MCF 10A (cell line): ENCODE measurements at regions not wholly inside any gene's neighbourhood (a gene's known extent, or its start where the extent isn't known, plus 50 kb on each side); places are given as distances from the start of the nearest gene placed in this dataset.
"Not testable (repeated sequence)": the region's sequence is repeated elsewhere in the genome, so short reads cannot be mapped to it uniquely, and the experiment has no call there.

Source experiments
- BruUV-seq: library from RNA; stranded (reverse); fragments of 400-500 nt; replicated peaks from 2 replicates; lab custom pipeline; 2021; lab: Mats Ljungman, UMichigan
- CTCF ChIA-PET: fragments of 300-600 bp; sonication (Branson Sonifier 250); formaldehyde crosslinking; extraction: SDS; loops from one replicate; lab custom pipeline; 2021; ENCODE audit warnings: antibody characterized with exemption, inconsistent platforms; lab: Yijun Ruan, JAX
- POLR2A ChIA-PET: fragments of 300-600, 350-650 bp; sonication (Branson Sonifier 250); formaldehyde crosslinking; extraction: SDS; loops from one replicate; lab custom pipeline; 2020; ENCODE audit warnings: antibody characterized with exemption, inconsistent platforms; lab: Yijun Ruan, JAX
- DNase-seq: peaks from one replicate; pipeline ENCODE4 v3.0.0-alpha.2; 2018; ENCODE audit not compliant: unreplicated experiment
- H3K27ac Mint-ChIP-seq: one replicate; pipeline ENCODE4 v1.8.0; 2022; ENCODE audit warnings: mild to moderate bottlenecking, low read depth, mixed read lengths; ENCODE audit not compliant: unreplicated experiment
- H3K27me3 Mint-ChIP-seq: one replicate; pipeline ENCODE4 v1.8.0; 2022; ENCODE audit warnings: mixed read lengths; ENCODE audit not compliant: insufficient read depth, unreplicated experiment
- H3K36me3 Mint-ChIP-seq: one replicate; pipeline ENCODE4 v1.8.0; 2022; ENCODE audit warnings: mild to moderate bottlenecking, moderate library complexity, mixed read lengths; ENCODE audit not compliant: insufficient read depth, unreplicated experiment
- H3K4me1 Mint-ChIP-seq: one replicate; pipeline ENCODE4 v1.8.0; 2022; ENCODE audit warnings: mixed read lengths; ENCODE audit not compliant: insufficient read depth, unreplicated experiment
- H3K4me3 Mint-ChIP-seq: one replicate; pipeline ENCODE4 v1.8.0; 2022; ENCODE audit warnings: mild to moderate bottlenecking, moderate library complexity, mixed read lengths; ENCODE audit not compliant: unreplicated experiment
- H3K9me3 Mint-ChIP-seq: one replicate; pipeline ENCODE4 v1.8.0; 2022; ENCODE audit warnings: mixed read lengths; ENCODE audit not compliant: unreplicated experiment
- CTCF ChIP-seq: fragments of 200-600 bp; IDR thresholded peaks from one replicate; pipeline ENCODE4 v1.8.0; 2022; ENCODE audit warnings: antibody characterized with exemption, mild to moderate bottlenecking; ENCODE audit not compliant: unreplicated experiment
- intact Hi-C: fragments of 100-400 bp; cut with micrococcal nuclease; formaldehyde crosslinking; loops from 2 replicates; pipeline ENCODE4 v1.14.1; 2022

GRCh38 chr3:147244397-147244796, 161.9 kb downstream of the ZIC4 start:
- intact Hi-C loops, result no loop called here
- DNase-seq, result no peak
- TF ChIP-seq CTCF, result no peak
- Mint-ChIP-seq H3K9me3 (no peaks in the 10 kb centered on the region), H3K4me3 (no peak overlapping the region), H3K4me1 (no peaks in the 10 kb centered on the region), H3K36me3 (no peaks in the 10 kb centered on the region), H3K27me3 (peaks cover 10% of the 10 kb centered on the region), H3K27ac (no peak overlapping the region)
- BruUV-seq, result no TSS peak
- ChIA-PET POLR2A (no interaction called here), CTCF (no interaction called here)

DNA sequence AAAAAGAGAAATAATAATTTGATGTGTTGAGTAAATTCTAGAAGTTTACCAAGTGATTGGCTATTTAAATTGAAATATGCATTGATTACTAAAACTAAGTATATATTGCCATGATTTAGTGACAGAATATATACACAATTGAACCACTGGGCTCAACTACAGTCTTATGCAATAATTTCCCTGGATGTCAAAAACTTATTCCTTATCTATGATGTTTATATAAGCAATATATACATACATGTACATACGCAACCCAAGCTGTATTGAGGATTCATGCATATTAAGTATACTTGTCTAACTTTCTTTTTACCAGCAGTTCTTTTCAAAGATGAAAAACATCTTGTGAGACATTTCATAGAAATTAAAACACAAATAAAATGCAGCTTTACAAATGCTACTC, 165.8 kb downstream of the ZIC4 start:
- BruUV-seq, result no TSS peak
- POLR2A ChIA-PET, result no interaction called here
- intact Hi-C loops, result no loop called here
- CTCF ChIA-PET, result no interaction called here
- Mint-ChIP-seq H3K4me1 (no peaks in the 10 kb centered on the region), H3K4me3 (no peak overlapping the region), H3K27me3 (peaks cover 48% of the 10 kb centered on the region), H3K9me3 (no peaks in the 10 kb centered on the region), H3K36me3 (no peaks in the 10 kb centered on the region), H3K27ac (no peak overlapping the region)
- DNase-seq, result no peak
- TF ChIP-seq CTCF, result no peak

DNA sequence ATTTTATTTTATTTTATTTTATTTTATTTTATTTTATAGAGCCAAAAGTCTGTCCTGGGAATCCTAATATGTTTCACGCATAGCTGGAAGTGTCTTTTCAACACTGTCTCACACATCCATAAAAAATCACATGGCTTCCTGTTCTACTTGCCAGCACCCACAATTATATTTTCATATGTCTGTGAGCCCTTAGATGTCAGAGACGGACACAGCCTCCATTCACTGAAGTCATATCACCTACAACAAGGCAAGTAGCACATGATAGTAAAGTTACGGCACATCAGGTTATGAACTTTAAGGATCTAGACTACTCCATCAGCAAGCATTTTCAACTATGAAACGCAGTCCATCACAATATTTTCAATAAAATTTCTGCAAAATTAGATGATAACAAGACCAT, 168.4 kb downstream of the ZIC4 start:
- Mint-ChIP-seq H3K4me1 (no peaks in the 10 kb centered on the region), H3K4me3 (no peak overlapping the region), H3K27me3 (peaks cover 74% of the 10 kb centered on the region), H3K27ac (no peak overlapping the region), H3K9me3 (no peaks in the 10 kb centered on the region), H3K36me3 (no peaks in the 10 kb centered on the region)
- POLR2A ChIA-PET, result no interaction called here
- CTCF ChIA-PET, result interaction anchor here (1.0 kb wide), 1 partner anchor 46 kb away, joined by 3 read pairs; no protein-coding TSS in a partner anchor
- no TSS peak for BruUV-seq
- intact Hi-C loops, result no loop called here
- DNase-seq, result no peak
- TF ChIP-seq CTCF, result no peak

GRCh38 chr3:147231980-147232379, 174.4 kb downstream of the ZIC4 start:
- intact Hi-C loops, H3K27ac Mint-ChIP-seq, POLR2A ChIA-PET, BruUV-seq, H3K36me3 Mint-ChIP-seq, H3K4me3 Mint-ChIP-seq, H3K9me3 Mint-ChIP-seq, H3K4me1 Mint-ChIP-seq, DNase-seq: not testable (repeated sequence)
- CTCF ChIA-PET, result interaction anchor here (0.6 kb wide), 1 partner anchor 44 kb away, joined by 3 read pairs; no protein-coding TSS in a partner anchor
- H3K27me3 Mint-ChIP-seq, result peaks cover 40% of the 10 kb centered on the region

DNA sequence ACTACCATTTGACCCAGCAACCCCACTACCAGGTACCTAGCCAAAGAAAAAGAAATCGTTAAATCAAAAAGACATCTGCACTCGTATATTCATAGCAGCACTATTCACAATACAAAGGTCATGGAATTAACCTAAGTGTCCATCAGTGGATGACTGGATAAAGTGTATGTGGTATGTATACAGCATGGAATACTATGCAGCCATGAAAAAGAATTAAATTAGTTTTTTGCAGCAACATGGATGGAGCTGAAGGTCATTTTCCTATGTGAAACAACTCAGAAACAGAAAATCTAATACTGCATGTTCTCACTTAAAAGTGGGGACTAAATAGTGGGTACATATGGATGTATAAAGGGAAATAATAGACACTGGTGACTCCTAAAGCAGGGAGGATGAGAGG, 175.2 kb downstream of the ZIC4 start:
- H3K4me3 Mint-ChIP-seq, result no peak overlapping the region
- BruUV-seq, result no TSS peak
- TF ChIP-seq CTCF, result no peak
- no peaks in the 10 kb centered on the region for H3K36me3 Mint-ChIP-seq
- no peaks in the 10 kb centered on the region for H3K4me1 Mint-ChIP-seq
- H3K9me3 Mint-ChIP-seq, result no peaks in the 10 kb centered on the region
- intact Hi-C loops, result no loop called here
- ChIA-PET POLR2A (no interaction called here), CTCF (interaction anchor here (0.6 kb wide), 1 partner anchor 39 kb away, joined by 3 read pairs; no protein-coding TSS in a partner anchor)
- no peak for DNase-seq
- H3K27me3 Mint-ChIP-seq, result peaks cover 32% of the 10 kb centered on the region
- H3K27ac Mint-ChIP-seq, result no peak overlapping the region
